Activated B cell treated with CpG ODN at 0.5 μM for 24 hours (primary cell): ENCODE measurements at regions not wholly inside any gene's neighbourhood (a gene's known extent, or its start where the extent isn't known, plus 50 kb on each side); places are given as distances from the start of the nearest gene placed in this dataset.
"Not testable (repeated sequence)": the region's sequence is repeated elsewhere in the genome, so short reads cannot be mapped to it uniquely, and the experiment has no call there.

Experiments
- ATAC-seq: fragments of 200-7000 bp; cut with Tn5 transposase; one replicate; pipeline ENCODE4 v1.10.0; 2021; ENCODE audit warnings: low read depth, mild to moderate bottlenecking, moderate library complexity
- CTCF ChIA-PET: fragments of 350-600 bp; sonication (Branson Sonifier 250); formaldehyde crosslinking; loops from one replicate; lab custom pipeline; 2021; ENCODE audit warnings: antibody characterized with exemption; lab: Charles Lee
- POLR2A ChIA-PET: fragments of 350-600 bp; sonication (Branson Sonifier 250); formaldehyde crosslinking; loops from one replicate; lab custom pipeline; 2021; ENCODE audit warnings: antibody characterized with exemption; lab: Charles Lee
- DNase-seq: peaks from one replicate; pipeline ENCODE4 v3.0.0; 2022
- H3K27ac Mint-ChIP-seq: one replicate; pipeline ENCODE4 v1.8.0; 2020; ENCODE audit warnings: mixed read lengths
- H3K27me3 Mint-ChIP-seq: one replicate; pipeline ENCODE4 v1.8.0; 2021; ENCODE audit warnings: mixed read lengths
- H3K36me3 Mint-ChIP-seq: one replicate; pipeline ENCODE4 v1.8.0; 2021; ENCODE audit warnings: low read depth, mixed read lengths
- H3K4me1 Mint-ChIP-seq: one replicate; pipeline ENCODE4 v1.8.0; 2021; ENCODE audit warnings: mixed read lengths
- H3K4me3 Mint-ChIP-seq: one replicate; pipeline ENCODE4 v1.8.0; 2020; ENCODE audit warnings: mild to moderate bottlenecking, mixed read lengths
- H3K9me3 Mint-ChIP-seq: one replicate; pipeline ENCODE4 v1.8.0; 2020; ENCODE audit warnings: mixed read lengths
- intact Hi-C: fragments of 100-400 bp; cut with micrococcal nuclease; formaldehyde crosslinking; loops from one replicate; pipeline ENCODE4 v1.15.1; 2024
- TF ChIP-seq, protein P1 (sequence below): fragments of 200-600 bp; IDR thresholded peaks from one replicate; pipeline ENCODE4 v1.8.0; 2022; ENCODE audit warnings: antibody characterized with exemption, mild to moderate bottlenecking

DNA sequence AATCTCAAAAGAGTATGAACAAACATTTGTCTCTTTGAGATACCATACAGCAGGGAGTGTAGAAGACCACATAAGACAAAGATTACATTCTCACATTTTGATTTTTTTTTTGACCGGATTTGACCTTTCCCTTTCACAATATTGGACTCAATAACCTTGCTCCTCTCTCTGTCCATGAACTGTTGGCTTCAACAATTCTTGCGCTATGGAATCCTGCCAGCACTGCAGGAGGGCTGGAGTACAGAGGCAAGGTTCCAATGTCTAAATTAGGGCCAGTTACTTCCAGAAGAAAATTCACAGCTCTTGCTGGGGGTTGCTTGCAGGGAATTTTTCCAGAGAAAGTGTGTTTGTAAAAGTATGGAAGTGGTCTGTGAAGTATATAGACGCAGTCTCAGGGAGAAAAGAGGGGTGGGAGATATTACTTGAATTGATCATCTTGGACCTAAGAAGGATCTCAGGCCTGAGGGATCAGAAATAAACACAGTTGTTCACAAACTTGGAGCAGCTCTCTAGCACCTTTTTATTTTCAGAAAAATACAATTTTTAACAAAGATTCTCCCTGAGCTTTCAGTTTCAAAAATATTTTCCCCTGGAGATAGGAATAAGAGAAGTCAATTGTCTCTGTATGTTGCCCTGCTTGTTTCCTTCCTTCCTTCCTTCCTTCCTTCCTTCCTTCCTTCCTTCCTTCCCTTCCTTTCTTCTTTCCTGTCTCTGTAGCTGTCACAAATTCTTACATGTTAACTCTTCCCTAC is 765.9 kb downstream of the BCKDHB start:
- Mint-ChIP-seq H3K4me1 (no peaks in the 10 kb centered on the region), H3K36me3 (no peaks in the 10 kb centered on the region), H3K4me3 (no peak overlapping the region), H3K27me3 (no peaks in the 10 kb centered on the region), H3K27ac (no peak overlapping the region), H3K9me3 (peaks cover 15% of the 10 kb centered on the region)
- no peak for DNase-seq
- ChIA-PET CTCF (no interaction called here), POLR2A (no interaction called here)
- TF ChIP-seq, protein P1, sequence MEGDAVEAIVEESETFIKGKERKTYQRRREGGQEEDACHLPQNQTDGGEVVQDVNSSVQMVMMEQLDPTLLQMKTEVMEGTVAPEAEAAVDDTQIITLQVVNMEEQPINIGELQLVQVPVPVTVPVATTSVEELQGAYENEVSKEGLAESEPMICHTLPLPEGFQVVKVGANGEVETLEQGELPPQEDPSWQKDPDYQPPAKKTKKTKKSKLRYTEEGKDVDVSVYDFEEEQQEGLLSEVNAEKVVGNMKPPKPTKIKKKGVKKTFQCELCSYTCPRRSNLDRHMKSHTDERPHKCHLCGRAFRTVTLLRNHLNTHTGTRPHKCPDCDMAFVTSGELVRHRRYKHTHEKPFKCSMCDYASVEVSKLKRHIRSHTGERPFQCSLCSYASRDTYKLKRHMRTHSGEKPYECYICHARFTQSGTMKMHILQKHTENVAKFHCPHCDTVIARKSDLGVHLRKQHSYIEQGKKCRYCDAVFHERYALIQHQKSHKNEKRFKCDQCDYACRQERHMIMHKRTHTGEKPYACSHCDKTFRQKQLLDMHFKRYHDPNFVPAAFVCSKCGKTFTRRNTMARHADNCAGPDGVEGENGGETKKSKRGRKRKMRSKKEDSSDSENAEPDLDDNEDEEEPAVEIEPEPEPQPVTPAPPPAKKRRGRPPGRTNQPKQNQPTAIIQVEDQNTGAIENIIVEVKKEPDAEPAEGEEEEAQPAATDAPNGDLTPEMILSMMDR: no peak
- ATAC-seq: no peak
- intact Hi-C loops: no loop called here

DNA sequence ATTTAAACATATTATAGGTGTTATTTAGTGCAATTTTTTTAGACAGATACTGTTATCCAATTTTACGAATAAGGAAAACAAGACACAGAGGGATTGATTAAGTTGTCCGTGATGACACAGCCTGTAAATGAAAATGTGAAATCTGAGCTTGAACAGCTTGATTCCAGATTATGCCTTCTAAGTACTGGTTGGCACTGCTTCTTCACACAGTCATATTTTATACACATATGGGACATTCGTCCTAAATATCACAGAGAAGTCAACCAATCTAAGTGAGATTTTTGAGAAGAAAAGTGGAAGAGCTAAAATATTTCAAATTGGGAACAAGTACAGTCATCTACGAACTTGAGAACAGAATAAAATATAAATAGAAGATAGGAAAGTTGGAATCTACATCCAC is 756.3 kb downstream of the BCKDHB start:
- Mint-ChIP-seq H3K27me3 (no peaks in the 10 kb centered on the region), H3K36me3 (no peaks in the 10 kb centered on the region), H3K4me1 (no peaks in the 10 kb centered on the region), H3K4me3 (no peak overlapping the region), H3K27ac (no peak overlapping the region), H3K9me3 (peaks cover 10% of the 10 kb centered on the region)
- ChIA-PET POLR2A (no interaction called here), CTCF (no interaction called here)
- intact Hi-C loops: no loop called here
- TF ChIP-seq, protein P1: no peak
- DNase-seq (no peak), ATAC-seq (no peak)

DNA sequence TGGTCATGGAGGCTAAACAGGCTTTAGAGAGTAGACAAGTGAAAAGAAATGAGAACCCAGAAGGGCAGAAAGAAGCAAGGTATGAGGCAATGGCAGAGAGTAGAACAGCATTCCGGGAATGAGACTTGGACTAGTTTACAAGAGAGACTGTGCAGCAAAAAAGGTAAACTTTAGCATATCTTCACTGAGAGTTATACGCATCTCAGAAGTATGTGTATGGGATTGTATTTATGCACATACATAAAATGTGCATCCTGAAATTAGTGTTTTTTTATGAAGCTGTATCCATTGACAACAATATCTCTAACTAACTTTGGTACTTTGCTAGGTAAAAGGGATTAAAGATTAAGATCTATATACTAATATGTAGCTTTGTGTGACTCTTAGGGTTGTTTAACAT is 753.6 kb downstream of the BCKDHB start:
- ATAC-seq: no peak
- H3K9me3 Mint-ChIP-seq: peaks cover 12% of the 10 kb centered on the region
- H3K27me3 Mint-ChIP-seq: no peaks in the 10 kb centered on the region
- ChIA-PET CTCF (no interaction called here), POLR2A (no interaction called here)
- TF ChIP-seq, protein P1: no peak
- H3K4me1 Mint-ChIP-seq: no peaks in the 10 kb centered on the region
- intact Hi-C loops: no loop called here
- DNase-seq: no peak
- H3K4me3 Mint-ChIP-seq: no peak overlapping the region
- no peak overlapping the region for H3K27ac Mint-ChIP-seq
- H3K36me3 Mint-ChIP-seq: no peaks in the 10 kb centered on the region

DNA sequence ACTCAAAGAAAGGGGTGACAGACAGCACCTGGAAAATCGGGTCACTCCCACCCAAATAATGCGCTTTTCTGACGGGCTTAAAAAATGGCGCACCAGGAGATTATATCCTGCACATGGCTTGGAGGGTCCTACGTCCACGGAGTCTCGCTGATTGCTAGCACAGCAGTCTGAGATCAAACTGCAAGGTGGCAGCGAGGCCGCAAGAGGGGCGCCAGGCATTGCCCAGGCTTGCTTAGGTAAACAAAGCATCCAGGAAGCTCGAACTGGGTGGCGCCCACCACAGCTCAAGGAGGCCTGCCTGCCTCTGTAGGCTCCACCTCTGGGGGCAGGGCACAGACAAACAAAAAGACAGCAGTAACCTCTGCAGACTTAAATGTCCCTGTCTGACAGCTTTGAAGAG is 741.5 kb downstream of the BCKDHB start:
- H3K9me3 Mint-ChIP-seq: peaks cover 17% of the 10 kb centered on the region
- CTCF ChIA-PET, ATAC-seq, H3K27me3 Mint-ChIP-seq, DNase-seq, H3K4me3 Mint-ChIP-seq, POLR2A ChIA-PET, H3K36me3 Mint-ChIP-seq, H3K27ac Mint-ChIP-seq, intact Hi-C loops, H3K4me1 Mint-ChIP-seq: not testable (repeated sequence)

DNA sequence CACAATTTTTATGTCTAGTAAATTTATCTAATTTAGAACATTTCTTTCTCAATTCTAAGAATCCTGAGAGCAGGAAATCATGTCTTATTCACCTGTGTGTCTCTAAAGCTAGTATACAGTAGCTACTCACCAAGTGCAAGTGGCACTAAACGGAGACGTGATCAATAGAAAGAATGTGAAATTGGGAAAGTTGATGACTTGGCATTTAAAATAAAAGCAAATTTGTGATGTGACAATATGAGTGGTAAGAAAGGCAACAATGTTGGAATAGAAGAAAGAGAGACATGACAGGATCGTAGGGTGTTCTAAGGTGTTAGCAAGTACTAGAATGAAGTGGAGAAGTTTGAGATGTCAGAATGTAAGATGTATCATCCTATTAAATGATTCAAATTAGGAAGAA is 725.9 kb downstream of the BCKDHB start:
- Mint-ChIP-seq H3K36me3 (no peaks in the 10 kb centered on the region), H3K4me3 (no peak overlapping the region), H3K9me3 (no peaks in the 10 kb centered on the region), H3K27ac (no peak overlapping the region), H3K4me1 (no peaks in the 10 kb centered on the region), H3K27me3 (no peaks in the 10 kb centered on the region)
- DNase-seq: no peak
- ChIA-PET CTCF (no interaction called here), POLR2A (no interaction called here)
- ATAC-seq: no peak
- intact Hi-C loops: no loop called here
- TF ChIP-seq, protein P1: no peak

DNA sequence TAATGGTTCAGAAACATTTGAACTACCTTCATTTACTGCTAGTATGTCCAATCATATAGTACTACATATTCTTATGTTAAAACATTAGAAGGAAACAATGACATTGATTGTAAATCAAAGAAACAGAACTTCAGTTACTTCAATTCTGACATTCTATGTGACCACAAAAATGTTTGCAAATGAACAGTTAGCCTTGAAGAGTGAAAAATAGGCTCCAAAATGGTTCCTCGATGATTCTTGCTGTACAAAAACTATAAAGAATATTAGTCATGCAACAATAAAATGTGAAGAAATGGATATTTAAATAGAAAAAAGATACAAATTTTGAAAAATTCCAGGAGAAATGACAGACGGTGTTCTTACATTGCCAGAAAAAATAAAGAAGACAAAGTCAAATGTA is 686.9 kb downstream of the BCKDHB start:
- intact Hi-C loops: no loop called here
- no peaks in the 10 kb centered on the region for H3K9me3 Mint-ChIP-seq
- CTCF ChIA-PET: no interaction called here
- H3K4me3 Mint-ChIP-seq: no peak overlapping the region
- no peak for DNase-seq
- H3K4me1 Mint-ChIP-seq: no peaks in the 10 kb centered on the region
- H3K36me3 Mint-ChIP-seq: no peaks in the 10 kb centered on the region
- POLR2A ChIA-PET: no interaction called here
- no peak for ATAC-seq
- H3K27me3 Mint-ChIP-seq: no peaks in the 10 kb centered on the region
- TF ChIP-seq, protein P1: no peak
- no peak overlapping the region for H3K27ac Mint-ChIP-seq
